Panc1 (cell line): ENCODE measurements at regions not wholly inside any gene's neighbourhood (a gene's known extent, or its start where the extent isn't known, plus 50 kb on each side); places are given as distances from the start of the nearest gene placed in this dataset.

ENCODE experiments used
- ATAC-seq: fragments of 200-7000 bp; cut with Tn5 transposase; 2 replicates; pipeline ENCODE4 v1.9.1; 2020; ENCODE audit warnings: mild to moderate bottlenecking, moderate library complexity
- BruUV-seq: library from RNA; stranded (reverse); fragments of 400-500 nt; replicated peaks from 2 replicates; lab custom pipeline; 2021; lab: Mats Ljungman, UMichigan
- CTCF ChIA-PET: fragments of 300-600 bp; sonication (Branson Sonifier 250); formaldehyde crosslinking; loops from one replicate; lab custom pipeline; 2022; ENCODE audit warnings: antibody characterized with exemption; lab: Charles Lee
- POLR2A ChIA-PET: fragments of 300-600 bp; sonication (Branson Sonifier 250); formaldehyde crosslinking; loops from one replicate; lab custom pipeline; 2022; ENCODE audit warnings: antibody characterized with exemption; lab: Charles Lee
- DNase-seq: peaks from one replicate; pipeline ENCODE4 v3.0.0-alpha.2; 2010; ENCODE audit warnings: low read depth, low spot score
- H3K27ac ChIP-seq: 2 replicates; pipeline ENCODE4 v1.5.1; 2011; ENCODE audit warnings: mild to moderate bottlenecking, low read length, inconsistent platforms
- H3K27me3 ChIP-seq: fragments of 200-500 bp; sonication (Bioruptor generic); 2 replicates; pipeline ENCODE4 v1.6.0; 2014; ENCODE audit warnings: low read length, inconsistent platforms; ENCODE audit not compliant: control insufficient read depth, insufficient read depth
- H3K36me3 ChIP-seq: fragments of 200-500 bp; sonication (Bioruptor generic); 2 replicates; pipeline ENCODE4 v1.5.1; 2014; ENCODE audit warnings: inconsistent platforms, mild to moderate bottlenecking, low read length, moderate library complexity; ENCODE audit not compliant: control insufficient read depth, insufficient read depth
- H3K4me1 ChIP-seq: 2 replicates; pipeline ENCODE4 v1.5.1; 2011; ENCODE audit warnings: inconsistent platforms, mild to moderate bottlenecking, low read length, moderate library complexity; ENCODE audit not compliant: control insufficient read depth, insufficient read depth
- H3K4me3 ChIP-seq, 2 experiments: 2 replicates each; pipeline ENCODE4 v1.5.1; 2011 to 2012; ENCODE audit warnings: low read depth in 2 of 2, low read length in 2 of 2, mild to moderate bottlenecking in 2 of 2, inconsistent platforms in 1 of 2, moderate library complexity in 1 of 2
- H3K9me3 ChIP-seq: fragments of 200-500 bp; sonication (Bioruptor generic); 2 replicates; pipeline ENCODE4 v1.5.1; 2014; ENCODE audit warnings: low read depth, mild to moderate bottlenecking, inconsistent platforms, low read length, moderate library complexity; ENCODE audit not compliant: control insufficient read depth, insufficient read depth
- CTCF ChIP-seq: fragments of 450-650 bp; IDR thresholded peaks from 2 replicates; pipeline ENCODE4 v1.5.1; 2017; ENCODE audit warnings: mild to moderate bottlenecking
- POLR2AphosphoS5 ChIP-seq: IDR thresholded peaks from 2 replicates; pipeline ENCODE4 v1.6.1; 2012; ENCODE audit warnings: mild to moderate bottlenecking, low read depth, low read length, moderate library complexity
- SIN3A ChIP-seq: IDR thresholded peaks from 2 replicates; pipeline ENCODE4 v1.6.1; 2012; ENCODE audit warnings: low read depth, mild to moderate bottlenecking, low read length, moderate library complexity, borderline replicate concordance; ENCODE audit not compliant: insufficient read depth
- TCF7L2 ChIP-seq: IDR thresholded peaks from 2 replicates; pipeline ENCODE4 v1.6.1; 2011; ENCODE audit warnings: mild to moderate bottlenecking, low read depth, low read length, inconsistent platforms
- in situ Hi-C: cut with HindIII; loops from 2 replicates; pipeline ENCODE4 v1.10.0; 2016; ENCODE audit warnings: low sequenced_read_pairs, low pct_unique_long_range_greater_than_20kb
- intact Hi-C: fragments of 100-400 bp; cut with micrococcal nuclease; formaldehyde crosslinking; loops from one replicate; pipeline ENCODE4 v1.10.0; 2022; ENCODE audit not compliant: unreplicated experiment
- TF ChIP-seq, protein P1 (sequence below), 2 experiments: IDR thresholded peaks; 2 replicates each; pipeline ENCODE4 v1.6.1; 2011 to 2012; ENCODE audit warnings: low read depth in 2 of 2, control low read depth in 1 of 2, low read length in 1 of 2, mild to moderate bottlenecking in 1 of 2, moderate library complexity in 1 of 2; ENCODE audit not compliant: insufficient read depth in 1 of 2

DNA sequence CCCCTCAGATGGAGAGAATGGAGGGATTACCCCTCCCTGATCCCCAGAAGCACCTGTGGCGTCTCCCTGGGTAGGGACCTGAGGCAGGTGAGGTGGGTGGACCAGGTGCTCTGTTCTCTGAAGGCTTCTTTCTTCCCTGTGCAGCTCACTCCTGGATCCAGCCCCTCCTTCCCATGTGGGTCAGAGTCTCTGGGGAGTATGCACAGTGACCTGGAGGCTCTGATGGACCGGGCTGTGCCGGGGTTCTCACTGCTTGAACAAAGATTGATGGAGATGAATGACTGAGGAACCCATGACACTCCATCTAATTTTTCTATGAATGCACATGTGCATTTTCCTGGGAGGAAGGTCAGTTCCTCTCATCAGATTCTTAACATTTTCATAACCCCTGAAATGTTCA is 78.6 kb upstream of the SHANK2 start:
- ATAC-seq = no peak
- H3K27ac ChIP-seq = no peak overlapping the region
- no TSS peak for BruUV-seq
- ChIA-PET CTCF (no interaction called here), POLR2A (no interaction called here)
- in situ Hi-C loops (no loop called here), intact Hi-C loops (no loop called here)
- TF ChIP-seq CTCF = no peak
- TF ChIP-seq, protein P1, sequence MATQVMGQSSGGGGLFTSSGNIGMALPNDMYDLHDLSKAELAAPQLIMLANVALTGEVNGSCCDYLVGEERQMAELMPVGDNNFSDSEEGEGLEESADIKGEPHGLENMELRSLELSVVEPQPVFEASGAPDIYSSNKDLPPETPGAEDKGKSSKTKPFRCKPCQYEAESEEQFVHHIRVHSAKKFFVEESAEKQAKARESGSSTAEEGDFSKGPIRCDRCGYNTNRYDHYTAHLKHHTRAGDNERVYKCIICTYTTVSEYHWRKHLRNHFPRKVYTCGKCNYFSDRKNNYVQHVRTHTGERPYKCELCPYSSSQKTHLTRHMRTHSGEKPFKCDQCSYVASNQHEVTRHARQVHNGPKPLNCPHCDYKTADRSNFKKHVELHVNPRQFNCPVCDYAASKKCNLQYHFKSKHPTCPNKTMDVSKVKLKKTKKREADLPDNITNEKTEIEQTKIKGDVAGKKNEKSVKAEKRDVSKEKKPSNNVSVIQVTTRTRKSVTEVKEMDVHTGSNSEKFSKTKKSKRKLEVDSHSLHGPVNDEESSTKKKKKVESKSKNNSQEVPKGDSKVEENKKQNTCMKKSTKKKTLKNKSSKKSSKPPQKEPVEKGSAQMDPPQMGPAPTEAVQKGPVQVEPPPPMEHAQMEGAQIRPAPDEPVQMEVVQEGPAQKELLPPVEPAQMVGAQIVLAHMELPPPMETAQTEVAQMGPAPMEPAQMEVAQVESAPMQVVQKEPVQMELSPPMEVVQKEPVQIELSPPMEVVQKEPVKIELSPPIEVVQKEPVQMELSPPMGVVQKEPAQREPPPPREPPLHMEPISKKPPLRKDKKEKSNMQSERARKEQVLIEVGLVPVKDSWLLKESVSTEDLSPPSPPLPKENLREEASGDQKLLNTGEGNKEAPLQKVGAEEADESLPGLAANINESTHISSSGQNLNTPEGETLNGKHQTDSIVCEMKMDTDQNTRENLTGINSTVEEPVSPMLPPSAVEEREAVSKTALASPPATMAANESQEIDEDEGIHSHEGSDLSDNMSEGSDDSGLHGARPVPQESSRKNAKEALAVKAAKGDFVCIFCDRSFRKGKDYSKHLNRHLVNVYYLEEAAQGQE (IDR thresholded peaks at IDR 0.05; ENCODE audit: insufficient read depth in 1 of 2, low read depth in 2 of 2, low read length in 1 of 2) = no peak
- no peak for TF ChIP-seq TCF7L2
- no peak for TF ChIP-seq POLR2AphosphoS5
- TF ChIP-seq SIN3A = no peak
- no peaks in the 10 kb centered on the region for H3K9me3 ChIP-seq
- no peaks in the 10 kb centered on the region for H3K4me1 ChIP-seq
- no peak for DNase-seq
- H3K4me3 ChIP-seq = no peak overlapping the region
- H3K27me3 ChIP-seq = no peaks in the 10 kb centered on the region
- no peaks in the 10 kb centered on the region for H3K36me3 ChIP-seq

- in situ Hi-C loops (no loop called here), intact Hi-C loops (no loop called here)
- no peaks in the 10 kb centered on the region for H3K4me1 ChIP-seq
- no peak overlapping the region for H3K27ac ChIP-seq
- no peak for DNase-seq
- H3K4me3 ChIP-seq = no peak overlapping the region
- BruUV-seq = no TSS peak
- no peaks in the 10 kb centered on the region for H3K36me3 ChIP-seq
- no peak for ATAC-seq
- no peaks in the 10 kb centered on the region for H3K27me3 ChIP-seq
- POLR2A ChIA-PET = no interaction called here
- no peak for TF ChIP-seq POLR2AphosphoS5
- TF ChIP-seq, protein P1 (IDR thresholded peaks at IDR 0.05; ENCODE audit: insufficient read depth in 1 of 2, low read depth in 2 of 2, low read length in 1 of 2) = no peak
- no peak for TF ChIP-seq TCF7L2
- no peak for TF ChIP-seq SIN3A
- no peak for TF ChIP-seq CTCF
- no peaks in the 10 kb centered on the region for H3K9me3 ChIP-seq
- CTCF ChIA-PET = no interaction called here
These were observed 78.0 kb upstream of the SHANK2 start for GRCh38 chr11:71330349-71330748.
